ENCODE measurements at regions not wholly inside any gene's neighbourhood (a gene's known extent, or its start where the extent isn't known, plus 50 kb on each side); places are given as distances from the start of the nearest gene placed in this dataset.
A peak's percentile ranks its signal among the peaks of the same experiment; 100 is the strongest.

DNA sequence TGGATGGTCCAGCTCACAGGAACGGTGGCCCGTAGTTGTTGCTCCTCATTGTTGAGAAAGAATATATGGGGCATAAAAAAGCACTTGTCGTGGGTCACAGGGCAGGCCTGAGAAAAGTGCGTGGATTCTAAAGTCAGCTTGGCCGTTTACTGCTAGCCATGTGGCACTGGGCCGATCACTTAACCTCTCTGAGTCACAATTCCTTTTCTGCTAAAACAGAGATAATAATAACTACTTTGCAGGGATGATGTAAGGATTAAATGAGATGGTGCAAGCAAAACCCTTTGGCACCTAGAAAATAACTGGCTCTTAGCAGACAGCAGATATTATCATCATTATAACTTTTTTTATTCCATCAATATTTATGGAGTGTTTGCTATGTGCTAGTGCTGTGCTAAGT is 579.7 kb downstream of the CCDC171 start:
- Histone ChIP-seq H3K4me3 (ENCODE audit: low read length) (no peak overlapping the region), H3K36me3 (ENCODE audit: control insufficient read depth, insufficient read depth, low read length) (no peaks in the 10 kb centered on the region), H3K27ac (ENCODE audit: low read length) (no peak overlapping the region), H3K4me1 (ENCODE audit: control insufficient read depth, insufficient read depth, low read length) (no peaks in the 10 kb centered on the region), H3K27me3 (ENCODE audit: control insufficient read depth, insufficient read depth, low read length) (no peaks in the 10 kb centered on the region), H3K9me3 (ENCODE audit: control insufficient read depth, insufficient read depth, low read length) (no peaks in the 10 kb centered on the region)
- 87% methylated on average over 6 of the region's 6 CpGs for WGBS (ENCODE audit: insufficient coverage)
- no peak for TF ChIP-seq CTCF (IDR thresholded peaks at IDR 0.05)
- H3K4me1 Mint-ChIP-seq, result peaks cover 10 to 14% of the 10 kb centered on the region in 2 donors
- H3K27me3 Mint-ChIP-seq (ENCODE audit: low read depth in 2 of 2), result peaks cover 6 to 31% of the 10 kb centered on the region in 2 donors
- no peak for DNase-seq
- intact Hi-C loops (cut with micrococcal nuclease), result no loop called here
- H3K9me3 Mint-ChIP-seq, result no peaks in the 10 kb centered on the region
- no peak overlapping the region for H3K27ac Mint-ChIP-seq
- no peaks in the 10 kb centered on the region for H3K36me3 Mint-ChIP-seq
- no peak overlapping the region for H3K4me3 Mint-ChIP-seq
- no peak for ATAC-seq

- Histone ChIP-seq H3K9me3 (ENCODE audit: control insufficient read depth, insufficient read depth, low read length) (no peaks in the 10 kb centered on the region), H3K27ac (ENCODE audit: low read length) (no peak overlapping the region), H3K4me1 (ENCODE audit: control insufficient read depth, insufficient read depth, low read length) (no peaks in the 10 kb centered on the region), H3K27me3 (ENCODE audit: control insufficient read depth, insufficient read depth, low read length) (no peaks in the 10 kb centered on the region), H3K36me3 (ENCODE audit: control insufficient read depth, insufficient read depth, low read length) (no peaks in the 10 kb centered on the region), H3K4me3 (ENCODE audit: low read length) (no peak overlapping the region)
- no peaks in the 10 kb centered on the region for H3K36me3 Mint-ChIP-seq
- H3K4me1 Mint-ChIP-seq, result peaks cover 10 to 14% of the 10 kb centered on the region in 2 donors
- DNase-seq (no peak), ATAC-seq (no peak)
- intact Hi-C loops (cut with micrococcal nuclease), result no loop called here
- H3K9me3 Mint-ChIP-seq, result no peaks in the 10 kb centered on the region
- no peak overlapping the region for H3K27ac Mint-ChIP-seq
- no peak overlapping the region for H3K4me3 Mint-ChIP-seq
- H3K27me3 Mint-ChIP-seq (ENCODE audit: low read depth in 2 of 2), result peaks cover 6 to 31% of the 10 kb centered on the region in 2 donors
- TF ChIP-seq CTCF (IDR thresholded peaks at IDR 0.05), result no peak
Measured at GRCh38 chr9:16133032-16133431, 580.2 kb downstream of the CCDC171 start.

DNA sequence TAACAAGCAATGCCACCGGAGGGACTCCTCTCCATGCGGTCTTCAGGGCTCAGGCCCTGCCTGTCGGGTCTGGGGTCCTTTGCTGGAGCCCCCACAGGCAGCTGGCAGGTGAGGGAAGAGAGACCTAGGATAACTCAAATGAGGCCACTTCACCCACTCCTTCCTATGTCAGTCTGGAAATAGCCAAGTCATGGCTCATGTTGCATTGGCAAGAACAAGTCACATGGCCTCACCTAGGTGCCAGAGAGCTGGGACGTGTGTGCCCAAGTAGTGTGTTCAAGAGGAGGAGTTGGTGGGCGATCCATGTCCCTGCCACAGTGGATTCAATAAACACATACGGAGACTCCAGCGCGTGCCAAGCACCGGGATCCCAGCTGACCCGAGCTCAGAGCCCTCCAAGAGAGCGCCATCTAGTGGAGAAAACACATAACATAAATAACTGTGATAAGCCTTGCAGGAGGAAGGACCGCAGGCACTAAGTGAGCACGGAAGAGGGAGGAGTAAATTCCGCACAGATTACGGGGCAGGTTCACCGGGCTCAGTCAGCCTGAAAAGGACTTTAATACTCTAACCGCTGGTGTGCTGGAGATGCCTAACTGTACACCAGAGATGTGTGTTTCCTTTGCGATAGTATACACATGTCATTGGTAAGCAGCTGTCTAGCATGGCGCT is 580.8 kb downstream of the CCDC171 start:
- H3K4me3 ChIP-seq (ENCODE audit: low read length), result no peak overlapping the region
- H3K27me3 Mint-ChIP-seq (ENCODE audit: low read depth in 2 of 2), result peaks cover 3 to 31% of the 10 kb centered on the region in 2 donors
- no peaks in the 10 kb centered on the region for H3K36me3 ChIP-seq (ENCODE audit: control insufficient read depth, insufficient read depth, low read length)
- no peaks in the 10 kb centered on the region for H3K27me3 ChIP-seq (ENCODE audit: control insufficient read depth, insufficient read depth, low read length)
- H3K4me1 ChIP-seq (ENCODE audit: control insufficient read depth, insufficient read depth, low read length), result no peaks in the 10 kb centered on the region
- ATAC-seq (peak; percentile 59 to 96 (median 75)), DNase-seq (peak in 1 of 2 donors; percentile 32)
- H3K36me3 Mint-ChIP-seq, result no peaks in the 10 kb centered on the region
- 35% methylated on average over 19 of the region's 19 CpGs for WGBS (ENCODE audit: insufficient coverage)
- no peak overlapping the region for H3K4me3 Mint-ChIP-seq
- peaks cover 10 to 14% of the 10 kb centered on the region in 2 donors for H3K4me1 Mint-ChIP-seq
- TF ChIP-seq CTCF (IDR thresholded peaks at IDR 0.05), result peak; percentile 59
- intact Hi-C loops (cut with micrococcal nuclease), result loop anchor here (1.0 kb wide), 1 partner anchor 260 kb away; no protein-coding TSS in a partner anchor
- no peak overlapping the region for H3K27ac Mint-ChIP-seq
- H3K9me3 Mint-ChIP-seq, result no peaks in the 10 kb centered on the region
- no peaks in the 10 kb centered on the region for H3K9me3 ChIP-seq (ENCODE audit: control insufficient read depth, insufficient read depth, low read length)
- H3K27ac ChIP-seq (ENCODE audit: low read length), result no peak overlapping the region

- Mint-ChIP-seq H3K4me1 (peaks cover 10 to 14% of the 10 kb centered on the region in 2 donors), H3K27me3 (ENCODE audit: low read depth in 2 of 2) (peaks cover 3 to 31% of the 10 kb centered on the region in 2 donors), H3K27ac (no peak overlapping the region), H3K9me3 (no peaks in the 10 kb centered on the region), H3K4me3 (no peak overlapping the region), H3K36me3 (no peaks in the 10 kb centered on the region)
- H3K27me3 ChIP-seq (ENCODE audit: control insufficient read depth, insufficient read depth, low read length), result no peaks in the 10 kb centered on the region
- no peak overlapping the region for H3K4me3 ChIP-seq (ENCODE audit: low read length)
- intact Hi-C loops (cut with micrococcal nuclease), result loop anchor here (1.0 kb wide), 1 partner anchor 261 kb away; no protein-coding TSS in a partner anchor
- DNase-seq (no peak), ATAC-seq (no peak)
- no peaks in the 10 kb centered on the region for H3K36me3 ChIP-seq (ENCODE audit: control insufficient read depth, insufficient read depth, low read length)
- H3K27ac ChIP-seq (ENCODE audit: low read length), result no peak overlapping the region
- no peaks in the 10 kb centered on the region for H3K4me1 ChIP-seq (ENCODE audit: control insufficient read depth, insufficient read depth, low read length)
- TF ChIP-seq CTCF (IDR thresholded peaks at IDR 0.05), result no peak
- 96% methylated on average over 3 of the region's 4 CpGs for WGBS (ENCODE audit: insufficient coverage)
- no peaks in the 10 kb centered on the region for H3K9me3 ChIP-seq (ENCODE audit: control insufficient read depth, insufficient read depth, low read length)
Measured at GRCh38 chr9:16134351-16134750, 581.5 kb downstream of the CCDC171 start.
